Gastroesophageal sphincter (tissue), 4 donors: ENCODE measurements at regions not wholly inside any gene's neighbourhood (a gene's known extent, or its start where the extent isn't known, plus 50 kb on each side); places are given as distances from the start of the nearest gene placed in this dataset.

Experiments
- ATAC-seq: fragments of 150-250 bp; one replicate; pipeline ENCODE4 v1.9.1; 2016; ENCODE audit warnings: mild to moderate bottlenecking, moderate library complexity
- H3K27ac ChIP-seq, 4 donors: fragments of 200-600 bp; sonication (generic) in 3 of 4; 1 replicate in 3 of 4; 2 replicates in 1 of 4; pipeline ENCODE4 v1.5.1; 2016 to 2019
- H3K27me3 ChIP-seq: fragments of 200-600 bp; sonication (generic); one replicate; pipeline ENCODE4 v1.5.1; 2019
- H3K36me3 ChIP-seq, 2 donors: fragments of 200-600 bp; sonication (generic); one replicate each; pipeline ENCODE4 v1.5.1; 2019; ENCODE audit warnings: control low read depth in 1 of 2
- H3K4me1 ChIP-seq, 3 donors: fragments of 200-600 bp; sonication (generic); 1 replicate in 2 of 3; 2 replicates in 1 of 3; pipeline ENCODE4 v1.5.1; 2016 to 2019; ENCODE audit warnings: control low read depth in 2 of 3
- H3K4me3 ChIP-seq, 2 donors: fragments of 200-600 bp; sonication (generic); one replicate each; pipeline ENCODE4 v1.5.1; 2019; ENCODE audit warnings: mild to moderate bottlenecking in 1 of 2, moderate library complexity in 1 of 2
- H3K9me3 ChIP-seq, 3 donors: fragments of 200-600 bp; sonication (generic); one replicate each; pipeline ENCODE4 v1.5.1; 2017 to 2019; ENCODE audit warnings: control low read depth in 2 of 3
- EP300 ChIP-seq: sonication (generic); formaldehyde crosslinking; IDR thresholded peaks from one replicate; pipeline ENCODE4 v1.6.1; 2017; ENCODE audit warnings: antibody characterized with exemption, mild to moderate bottlenecking
- POLR2A ChIP-seq, 2 donors: fragments of 450-650 bp; IDR thresholded peaks; one replicate each; pipeline ENCODE4 v1.6.1; 2017; ENCODE audit warnings: antibody characterized with exemption in 2 of 2, mild to moderate bottlenecking in 2 of 2, moderate library complexity in 1 of 2
- POLR2AphosphoS5 ChIP-seq: sonication (generic); formaldehyde crosslinking; IDR thresholded peaks from one replicate; pipeline ENCODE4 v1.6.1; 2017; ENCODE audit warnings: antibody characterized with exemption
- WGBS, 2 donors: methylation state at CpG; one replicate each; pipeline ENCODE4 v1.1.5; 2018; ENCODE audit warnings: low coverage in 1 of 2; 5-methylcytosine and 5-hydroxymethylcytosine counted together
- TF ChIP-seq, protein P1 (sequence below), 4 experiments: fragments of 200-600 bp in 2 of 4; fragments of 450-650 bp in 2 of 4; sonication (generic) in 1 of 4; IDR thresholded peaks; one replicate each; pipeline ENCODE4 v1.5.1; 2017 to 2019; ENCODE audit warnings: antibody characterized with exemption in 4 of 4, mild to moderate bottlenecking in 2 of 4, moderate library complexity in 2 of 4

GRCh38 chr18:39199231-39199855 lies 1633.7 kb upstream of the CELF4 start:
- H3K4me1 ChIP-seq, result no peaks in the 10 kb centered on the region
- WGBS, 2 donors, result 85 to 90% methylated on average over 3 to 5 of the region's 5 CpGs
- H3K36me3 ChIP-seq, result no peaks in the 10 kb centered on the region
- no peak for ATAC-seq
- H3K9me3 ChIP-seq, result no peaks in the 10 kb centered on the region
- TF ChIP-seq, protein P1, sequence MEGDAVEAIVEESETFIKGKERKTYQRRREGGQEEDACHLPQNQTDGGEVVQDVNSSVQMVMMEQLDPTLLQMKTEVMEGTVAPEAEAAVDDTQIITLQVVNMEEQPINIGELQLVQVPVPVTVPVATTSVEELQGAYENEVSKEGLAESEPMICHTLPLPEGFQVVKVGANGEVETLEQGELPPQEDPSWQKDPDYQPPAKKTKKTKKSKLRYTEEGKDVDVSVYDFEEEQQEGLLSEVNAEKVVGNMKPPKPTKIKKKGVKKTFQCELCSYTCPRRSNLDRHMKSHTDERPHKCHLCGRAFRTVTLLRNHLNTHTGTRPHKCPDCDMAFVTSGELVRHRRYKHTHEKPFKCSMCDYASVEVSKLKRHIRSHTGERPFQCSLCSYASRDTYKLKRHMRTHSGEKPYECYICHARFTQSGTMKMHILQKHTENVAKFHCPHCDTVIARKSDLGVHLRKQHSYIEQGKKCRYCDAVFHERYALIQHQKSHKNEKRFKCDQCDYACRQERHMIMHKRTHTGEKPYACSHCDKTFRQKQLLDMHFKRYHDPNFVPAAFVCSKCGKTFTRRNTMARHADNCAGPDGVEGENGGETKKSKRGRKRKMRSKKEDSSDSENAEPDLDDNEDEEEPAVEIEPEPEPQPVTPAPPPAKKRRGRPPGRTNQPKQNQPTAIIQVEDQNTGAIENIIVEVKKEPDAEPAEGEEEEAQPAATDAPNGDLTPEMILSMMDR (IDR thresholded peaks at IDR 0.05), result no peak
- TF ChIP-seq POLR2A (IDR thresholded peaks at IDR 0.05), result no peak
- TF ChIP-seq POLR2AphosphoS5, result no peak
- TF ChIP-seq EP300, result no peak
- no peak overlapping the region for H3K27ac ChIP-seq
- no peaks in the 10 kb centered on the region for H3K27me3 ChIP-seq
- no peak overlapping the region for H3K4me3 ChIP-seq

DNA sequence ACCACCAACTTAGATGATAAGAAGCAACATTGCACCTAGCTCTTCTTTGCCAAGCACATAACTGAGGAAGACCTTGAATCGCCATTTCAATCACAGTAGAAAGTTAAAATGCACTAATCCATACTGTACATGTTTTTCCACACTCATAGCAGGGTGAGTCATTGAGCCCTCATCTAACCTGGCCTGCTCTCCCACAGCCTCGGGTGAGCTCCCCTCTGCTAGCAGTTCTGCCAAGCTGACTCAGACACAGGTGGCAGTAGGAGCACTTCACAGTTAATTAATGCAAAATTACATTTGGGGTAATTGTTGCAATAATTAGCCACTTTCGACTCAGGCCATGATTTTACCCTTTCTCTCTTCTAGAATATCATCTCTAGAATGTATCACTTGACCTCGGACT lies 1632.8 kb upstream of the CELF4 start:
- Histone ChIP-seq H3K27ac (no peak overlapping the region), H3K4me1 (no peaks in the 10 kb centered on the region), H3K36me3 (no peaks in the 10 kb centered on the region), H3K27me3 (no peaks in the 10 kb centered on the region), H3K9me3 (no peaks in the 10 kb centered on the region), H3K4me3 (no peak overlapping the region)
- 77 to 78% methylated on average over 4 of the region's 4 CpGs for WGBS, 2 donors
- TF ChIP-seq EP300 (no peak), POLR2A (IDR thresholded peaks at IDR 0.05) (no peak), POLR2AphosphoS5 (no peak)
- TF ChIP-seq, protein P1 (IDR thresholded peaks at IDR 0.05), result no peak
- ATAC-seq, result no peak

DNA sequence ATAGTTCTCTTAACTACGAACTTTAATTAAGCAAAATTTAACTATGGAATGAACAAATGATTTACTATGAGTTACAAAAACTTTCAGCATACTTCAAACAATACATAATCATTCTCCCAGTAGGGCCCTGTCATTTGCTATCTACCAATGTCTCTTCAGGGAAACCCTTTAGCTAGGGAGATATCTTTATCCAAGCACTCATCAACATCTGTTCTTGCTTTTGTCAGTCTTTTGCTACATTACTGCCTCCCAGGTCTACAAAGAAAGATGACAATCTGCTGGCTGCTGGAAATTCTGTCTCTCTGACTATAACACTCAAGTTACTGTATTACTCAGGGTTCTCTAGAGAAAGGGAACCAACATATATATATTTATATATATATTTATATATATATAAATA lies 1626.3 kb upstream of the CELF4 start:
- Histone ChIP-seq H3K36me3 (no peaks in the 10 kb centered on the region), H3K4me3 (no peak overlapping the region), H3K27ac (no peak overlapping the region), H3K4me1 (no peaks in the 10 kb centered on the region), H3K9me3 (no peaks in the 10 kb centered on the region), H3K27me3 (no peaks in the 10 kb centered on the region)
- 92 to 100% methylated on average over 1 of the region's 1 CpG for WGBS, 2 donors
- TF ChIP-seq EP300 (no peak), POLR2A (IDR thresholded peaks at IDR 0.05) (no peak)
- TF ChIP-seq, protein P1 (IDR thresholded peaks at IDR 0.05), result no peak
- ATAC-seq, result no peak

GRCh38 chr18:39191058-39191457 lies 1625.5 kb upstream of the CELF4 start:
- 97 to 100% methylated on average over 2 of the region's 2 CpGs for WGBS, 2 donors
- Histone ChIP-seq H3K27me3 (no peaks in the 10 kb centered on the region), H3K4me1 (no peaks in the 10 kb centered on the region), H3K4me3 (no peak overlapping the region), H3K27ac (no peak overlapping the region), H3K9me3 (no peaks in the 10 kb centered on the region), H3K36me3 (no peaks in the 10 kb centered on the region)
- TF ChIP-seq, protein P1 (IDR thresholded peaks at IDR 0.05), result no peak
- no peak for TF ChIP-seq POLR2AphosphoS5
- ATAC-seq, result no peak

- H3K27me3 ChIP-seq, result no peaks in the 10 kb centered on the region
- ATAC-seq, result no peak
- H3K27ac ChIP-seq, result no peak overlapping the region
- TF ChIP-seq POLR2A (IDR thresholded peaks at IDR 0.05) (no peak), POLR2AphosphoS5 (no peak), EP300 (no peak)
- TF ChIP-seq, protein P1 (IDR thresholded peaks at IDR 0.05), result no peak
- H3K9me3 ChIP-seq, result no peaks in the 10 kb centered on the region
- WGBS, 2 donors, result 88 to 89% methylated on average over 3 of the region's 3 CpGs
- no peak overlapping the region for H3K4me3 ChIP-seq
- no peaks in the 10 kb centered on the region for H3K4me1 ChIP-seq
- H3K36me3 ChIP-seq, result no peaks in the 10 kb centered on the region
Observed at GRCh38 chr18:39190508-39190907, 1624.9 kb upstream of the CELF4 start.
